Neuronal stem cell (in vitro differentiated cells): ENCODE measurements at regions not wholly inside any gene's neighbourhood (a gene's known extent, or its start where the extent isn't known, plus 50 kb on each side); places are given as distances from the start of the nearest gene placed in this dataset.

Experiments
- DNase-seq: peaks from one replicate; pipeline ENCODE4 v3.0.0-alpha.2; 2013; ENCODE audit warnings: low spot score
- H2AFZ ChIP-seq: one replicate; pipeline ENCODE4 v1.6.1; 2013; ENCODE audit warnings: mild to moderate bottlenecking, low read length, inconsistent platforms
- H2AK5ac ChIP-seq: 2 replicates; pipeline ENCODE4 v1.6.1; 2013; ENCODE audit warnings: low read depth, mild to moderate bottlenecking, inconsistent platforms, low read length, moderate library complexity, mixed read lengths
- H2BK120ac ChIP-seq: 2 replicates; pipeline ENCODE4 v1.6.1; 2013; ENCODE audit warnings: low read depth, mild to moderate bottlenecking, inconsistent platforms, low read length, moderate library complexity, mixed read lengths
- H2BK12ac ChIP-seq: one replicate; pipeline ENCODE4 v1.6.1; 2013; ENCODE audit warnings: low read length, inconsistent platforms
- H2BK15ac ChIP-seq: 2 replicates; pipeline ENCODE4 v1.6.1; 2013; ENCODE audit warnings: mild to moderate bottlenecking, low read length, inconsistent platforms, mixed read lengths
- H2BK5ac ChIP-seq: one replicate; pipeline ENCODE4 v1.6.1; 2013; ENCODE audit warnings: inconsistent platforms, mild to moderate bottlenecking, low read length, moderate library complexity
- H3K14ac ChIP-seq: one replicate; pipeline ENCODE4 v1.6.1; 2013; ENCODE audit warnings: low read length, inconsistent platforms
- H3K18ac ChIP-seq: 2 replicates; pipeline ENCODE4 v1.6.1; 2013; ENCODE audit warnings: low read length, inconsistent platforms
- H3K23ac ChIP-seq: 2 replicates; pipeline ENCODE4 v1.6.1; 2013; ENCODE audit warnings: low read depth, mild to moderate bottlenecking, mixed read lengths, low read length, inconsistent platforms; ENCODE audit not compliant: poor library complexity
- H3K27ac ChIP-seq: replicated peaks from 3 replicates; pipeline ENCODE4 v1.5.1; 2013; ENCODE audit warnings: low read length, inconsistent platforms
- H3K27me3 ChIP-seq, 3 experiments: 2 replicates each; pipeline ENCODE4 v1.6.1; 2013; ENCODE audit warnings: low read length in 3 of 3, mild to moderate bottlenecking in 2 of 3, inconsistent platforms in 1 of 3, low read depth in 1 of 3, mixed read lengths in 1 of 3, moderate library complexity in 1 of 3; ENCODE audit not compliant: control insufficient read depth in 3 of 3, insufficient read depth in 3 of 3
- H3K36me3 ChIP-seq, 2 donors: replicated peaks in 1 of 2; 2 replicates each; pipeline ENCODE4 v1.6.1; 2013; ENCODE audit warnings: low read length in 2 of 2; ENCODE audit not compliant: control insufficient read depth in 2 of 2, insufficient read depth in 2 of 2
- H3K4ac ChIP-seq: 2 replicates; pipeline ENCODE4 v1.6.1; 2013; ENCODE audit warnings: inconsistent platforms, mild to moderate bottlenecking, low read length, moderate library complexity
- H3K4me1 ChIP-seq, 2 donors: 1 replicate in 1 of 2; 2 replicates in 1 of 2; pipeline ENCODE4 v1.6.1; 2013; ENCODE audit warnings: low read length in 2 of 2, low read depth in 1 of 2; ENCODE audit not compliant: control insufficient read depth in 2 of 2, insufficient read depth in 1 of 2
- H3K4me2 ChIP-seq: one replicate; pipeline ENCODE4 v1.6.1; 2013; ENCODE audit warnings: mild to moderate bottlenecking, low read length, inconsistent platforms; ENCODE audit not compliant: insufficient read depth, poor library complexity, severe bottlenecking
- H3K4me3 ChIP-seq, 2 donors: 2 replicates each; pipeline ENCODE4 v1.5.1; 2013; ENCODE audit warnings: low read length in 2 of 2, mild to moderate bottlenecking in 2 of 2, inconsistent platforms in 1 of 2, moderate library complexity in 1 of 2
- H3K79me1 ChIP-seq: one replicate; pipeline ENCODE4 v1.6.1; 2013; ENCODE audit warnings: low read depth, mild to moderate bottlenecking, inconsistent platforms, low read length, moderate library complexity
- H3K9ac ChIP-seq: one replicate; pipeline ENCODE4 v1.6.1; 2013; ENCODE audit warnings: mild to moderate bottlenecking, low read depth, low read length, inconsistent platforms; ENCODE audit not compliant: poor library complexity
- H3K9me3 ChIP-seq, 2 donors: replicated peaks in 1 of 2; 2 replicates each; pipeline versions ENCODE3 to v1.6.1; 2013; ENCODE audit warnings: low read length in 2 of 2, mild to moderate bottlenecking in 2 of 2, inconsistent platforms in 1 of 2, low read depth in 1 of 2, mixed read lengths in 1 of 2, moderate library complexity in 1 of 2; ENCODE audit not compliant: control insufficient read depth in 2 of 2, insufficient read depth in 1 of 2
- H4K8ac ChIP-seq: one replicate; pipeline ENCODE4 v1.6.1; 2013; ENCODE audit warnings: low read depth, mild to moderate bottlenecking, inconsistent platforms, low read length, moderate library complexity
- H4K91ac ChIP-seq: one replicate; pipeline ENCODE4 v1.6.1; 2013; ENCODE audit warnings: low read length, low read depth, mild to moderate bottlenecking, inconsistent platforms; ENCODE audit not compliant: poor library complexity
- WGBS, 2 donors: extraction: QIAGEN DNeasy Blood & Tissue Kit; methylation state at CpG; one replicate each; pipeline ENCODE4 v1.1.7; 2013; ENCODE audit warnings: missing lambda C conversion rate in 2 of 2, mixed read lengths in 1 of 2; ENCODE audit not compliant: insufficient read length in 2 of 2, insufficient replicate concordance in 1 of 2; ENCODE audit errors: extremely low coverage in 2 of 2; 5-methylcytosine and 5-hydroxymethylcytosine counted together

- no peak for DNase-seq
- H2BK120ac ChIP-seq = no peak overlapping the region
- no peak overlapping the region for H3K27ac ChIP-seq
- no peaks in the 10 kb centered on the region for H3K9me3 ChIP-seq
- no peak overlapping the region for H2AK5ac ChIP-seq
- H3K4ac ChIP-seq = no peak overlapping the region
- H3K27me3 ChIP-seq = peaks cover 0 to 8% (median 0%) of the 10 kb centered on the region in 3 experiments
- no CpG with 5 or more reads among the region's 4 CpGs for WGBS, 2 donors
- H2BK12ac ChIP-seq = no peak overlapping the region
- no peak overlapping the region for H3K4me2 ChIP-seq
- H2BK5ac ChIP-seq = no peak overlapping the region
- H3K4me3 ChIP-seq = no peak overlapping the region
- H4K8ac ChIP-seq = no peak overlapping the region
- H3K79me1 ChIP-seq = no peaks in the 10 kb centered on the region
- H2AFZ ChIP-seq = no peak overlapping the region
- H3K36me3 ChIP-seq = no peaks in the 10 kb centered on the region
- H3K18ac ChIP-seq = no peak overlapping the region
- H3K23ac ChIP-seq = no peak overlapping the region
- H3K14ac ChIP-seq = no peak overlapping the region
- H3K9ac ChIP-seq = no peak overlapping the region
- no peaks in the 10 kb centered on the region for H3K4me1 ChIP-seq
- no peak overlapping the region for H2BK15ac ChIP-seq
- no peak overlapping the region for H4K91ac ChIP-seq
Observed at GRCh38 chr2:57979158-57979557, 67.4 kb upstream of the VRK2 start.

- no peak overlapping the region for H3K9ac ChIP-seq
- H4K8ac ChIP-seq = no peak overlapping the region
- no peak overlapping the region for H2BK120ac ChIP-seq
- H3K14ac ChIP-seq = no peak overlapping the region
- H3K4ac ChIP-seq = no peak overlapping the region
- H3K27me3 ChIP-seq = peaks cover 0 to 8% (median 0%) of the 10 kb centered on the region in 3 experiments
- H3K23ac ChIP-seq = no peak overlapping the region
- WGBS, 2 donors = no CpG with 5 or more reads among the region's 1 CpG
- H3K9me3 ChIP-seq = no peaks in the 10 kb centered on the region
- no peak overlapping the region for H2BK15ac ChIP-seq
- no peaks in the 10 kb centered on the region for H3K4me1 ChIP-seq
- H3K18ac ChIP-seq = no peak overlapping the region
- no peak overlapping the region for H3K27ac ChIP-seq
- H3K4me3 ChIP-seq = no peak overlapping the region
- H2BK5ac ChIP-seq = no peak overlapping the region
- DNase-seq = no peak
- no peaks in the 10 kb centered on the region for H3K79me1 ChIP-seq
- no peak overlapping the region for H2BK12ac ChIP-seq
- no peak overlapping the region for H2AFZ ChIP-seq
- H3K4me2 ChIP-seq = no peak overlapping the region
- no peak overlapping the region for H2AK5ac ChIP-seq
- no peaks in the 10 kb centered on the region for H3K36me3 ChIP-seq
- no peak overlapping the region for H4K91ac ChIP-seq
Observed at GRCh38 chr2:57981083-57981768, 65.4 kb upstream of the VRK2 start.

- Histone ChIP-seq H3K27ac (no peak overlapping the region), H3K27me3 (peaks cover 0 to 4% (median 0%) of the 10 kb centered on the region in 3 experiments), H3K36me3 (no peaks in the 10 kb centered on the region), H3K4me1 (peaks cover 0 to 3% of the 10 kb centered on the region in 2 donors), H4K91ac (no peak overlapping the region), H3K79me1 (no peaks in the 10 kb centered on the region), H3K4me2 (no peak overlapping the region), H2BK120ac (no peak overlapping the region), H3K18ac (no peak overlapping the region), H3K4ac (no peak overlapping the region), H4K8ac (no peak overlapping the region), H2BK12ac (no peak overlapping the region), H3K4me3 (no peak overlapping the region), H2BK15ac (no peak overlapping the region), H3K23ac (no peak overlapping the region), H3K14ac (no peak overlapping the region), H3K9me3 (no peaks in the 10 kb centered on the region), H2BK5ac (no peak overlapping the region), H2AFZ (no peak overlapping the region), H3K9ac (no peak overlapping the region), H2AK5ac (no peak overlapping the region)
- no peak for DNase-seq
Observed at GRCh38 chr2:57987835-57988573, 58.6 kb upstream of the VRK2 start.

- H2AFZ ChIP-seq = no peak overlapping the region
- H3K79me1 ChIP-seq = no peaks in the 10 kb centered on the region
- H3K27me3 ChIP-seq = peaks cover 0 to 4% (median 0%) of the 10 kb centered on the region in 3 experiments
- no CpG with 5 or more reads among the region's 2 CpGs for WGBS, 2 donors
- H3K27ac ChIP-seq = no peak overlapping the region
- H2BK15ac ChIP-seq = no peak overlapping the region
- peaks cover 0 to 7% of the 10 kb centered on the region in 2 donors for H3K4me1 ChIP-seq
- H3K9me3 ChIP-seq = no peaks in the 10 kb centered on the region
- H3K18ac ChIP-seq = no peak overlapping the region
- H3K14ac ChIP-seq = no peak overlapping the region
- no peak overlapping the region for H4K8ac ChIP-seq
- H2BK12ac ChIP-seq = no peak overlapping the region
- H3K4me2 ChIP-seq = no peak overlapping the region
- H2BK5ac ChIP-seq = no peak overlapping the region
- DNase-seq = no peak
- H3K4me3 ChIP-seq = no peak overlapping the region
- H2BK120ac ChIP-seq = no peak overlapping the region
- H4K91ac ChIP-seq = no peak overlapping the region
- H3K36me3 ChIP-seq = no peaks in the 10 kb centered on the region
- no peak overlapping the region for H3K9ac ChIP-seq
- no peak overlapping the region for H2AK5ac ChIP-seq
- H3K23ac ChIP-seq = no peak overlapping the region
- no peak overlapping the region for H3K4ac ChIP-seq
Observed at GRCh38 chr2:57990118-57990725, 56.4 kb upstream of the VRK2 start.
